ENCODE measurements at regions not wholly inside any gene's neighbourhood (a gene's known extent, or its start where the extent isn't known, plus 50 kb on each side); places are given as distances from the start of the nearest gene placed in this dataset.

DNA sequence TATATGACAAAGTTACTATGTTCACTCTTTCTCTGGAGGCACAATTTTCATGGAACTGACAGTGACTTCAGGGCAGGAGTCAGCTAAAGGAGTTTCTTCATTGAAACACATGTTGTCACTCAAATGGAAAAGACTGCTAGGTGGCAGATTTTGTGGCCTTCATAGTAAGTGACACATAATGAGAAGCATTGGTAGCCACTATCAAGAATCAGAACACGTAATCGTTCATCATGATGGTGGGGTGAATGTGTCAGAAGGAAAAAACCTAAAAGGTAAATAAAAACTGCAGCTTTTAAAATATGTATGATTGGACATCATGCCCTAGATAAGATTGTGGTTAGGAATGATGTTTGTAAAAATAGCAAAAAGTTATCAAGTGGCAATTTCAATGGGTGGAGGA, 1491.0 kb downstream of the SI start:
- intact Hi-C loops (cut with micrococcal nuclease) = no loop called here
- ChIA-PET POLR2A (no interaction called here), CTCF (no interaction called here)
- Mint-ChIP-seq H3K4me3 (no peak overlapping the region), H3K27me3 (no peaks in the 10 kb centered on the region), H3K27ac (no peak overlapping the region), H3K4me1 (no peaks in the 10 kb centered on the region), H3K9me3 (ENCODE audit: insufficient read depth) (peaks cover 12% of the 10 kb centered on the region)
- Histone ChIP-seq H3K36me3 (replicated peaks in 1 of 2; ENCODE audit: control extremely low read depth in 1 of 2, control insufficient read depth in 1 of 2, extremely low read depth in 1 of 2, insufficient read depth in 2 of 2, low read length in 1 of 2) (no peaks in the 10 kb centered on the region), H3K4me1 (ENCODE audit: control insufficient read depth in 2 of 2, insufficient read depth in 2 of 2, low read length in 2 of 2) (no peaks in the 10 kb centered on the region), H3K27ac (ENCODE audit: low read length in 2 of 2) (no peak overlapping the region), H4K20me1 (ENCODE audit: control insufficient read depth, insufficient read depth, low read length, poor library complexity, severe bottlenecking) (no peaks in the 10 kb centered on the region), H3K9me3 (ENCODE audit: control extremely low read depth in 1 of 3, control insufficient read depth in 2 of 3, insufficient read depth in 1 of 3, low read length in 2 of 3) (peaks cover 0 to 7% (median 2%) of the 10 kb centered on the region in 3 donors), H3K4me3 (ENCODE audit: control extremely low read depth in 1 of 5, extremely low read depth in 1 of 5, insufficient read depth in 1 of 5, low read depth in 2 of 5, low read length in 4 of 5) (no peak overlapping the region), H3K9ac (ENCODE audit: low read length) (no peak overlapping the region), H3K4me2 (replicated peaks; ENCODE audit: low read depth, low read length, poor library complexity, severe bottlenecking) (no peak overlapping the region), H3K27me3 (replicated peaks in 1 of 4; ENCODE audit: control extremely low read depth in 1 of 4, control insufficient read depth in 3 of 4, insufficient read depth in 4 of 4, low read length in 3 of 4) (no peaks in the 10 kb centered on the region), H3K79me2 (ENCODE audit: control insufficient read depth, insufficient read depth, low read length) (no peaks in the 10 kb centered on the region), H2AFZ (ENCODE audit: insufficient read depth, low read depth, low read length, poor library complexity, severe bottlenecking) (no peak overlapping the region)
- no CpG with 5 or more reads among the region's 2 CpGs for WGBS (ENCODE audit: insufficient coverage)
- ATAC-seq (ENCODE audit: low read depth) = no peak
- no peak for DNase-seq
- TF ChIP-seq EZH2 (IDR thresholded peaks at IDR 0.05; ENCODE audit: borderline replicate concordance, insufficient read depth, low read depth, low read length, poor library complexity, severe bottlenecking) = no peak
- TF ChIP-seq, protein P1, sequence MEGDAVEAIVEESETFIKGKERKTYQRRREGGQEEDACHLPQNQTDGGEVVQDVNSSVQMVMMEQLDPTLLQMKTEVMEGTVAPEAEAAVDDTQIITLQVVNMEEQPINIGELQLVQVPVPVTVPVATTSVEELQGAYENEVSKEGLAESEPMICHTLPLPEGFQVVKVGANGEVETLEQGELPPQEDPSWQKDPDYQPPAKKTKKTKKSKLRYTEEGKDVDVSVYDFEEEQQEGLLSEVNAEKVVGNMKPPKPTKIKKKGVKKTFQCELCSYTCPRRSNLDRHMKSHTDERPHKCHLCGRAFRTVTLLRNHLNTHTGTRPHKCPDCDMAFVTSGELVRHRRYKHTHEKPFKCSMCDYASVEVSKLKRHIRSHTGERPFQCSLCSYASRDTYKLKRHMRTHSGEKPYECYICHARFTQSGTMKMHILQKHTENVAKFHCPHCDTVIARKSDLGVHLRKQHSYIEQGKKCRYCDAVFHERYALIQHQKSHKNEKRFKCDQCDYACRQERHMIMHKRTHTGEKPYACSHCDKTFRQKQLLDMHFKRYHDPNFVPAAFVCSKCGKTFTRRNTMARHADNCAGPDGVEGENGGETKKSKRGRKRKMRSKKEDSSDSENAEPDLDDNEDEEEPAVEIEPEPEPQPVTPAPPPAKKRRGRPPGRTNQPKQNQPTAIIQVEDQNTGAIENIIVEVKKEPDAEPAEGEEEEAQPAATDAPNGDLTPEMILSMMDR (IDR thresholded peaks at IDR 0.05) = no peak

DNA sequence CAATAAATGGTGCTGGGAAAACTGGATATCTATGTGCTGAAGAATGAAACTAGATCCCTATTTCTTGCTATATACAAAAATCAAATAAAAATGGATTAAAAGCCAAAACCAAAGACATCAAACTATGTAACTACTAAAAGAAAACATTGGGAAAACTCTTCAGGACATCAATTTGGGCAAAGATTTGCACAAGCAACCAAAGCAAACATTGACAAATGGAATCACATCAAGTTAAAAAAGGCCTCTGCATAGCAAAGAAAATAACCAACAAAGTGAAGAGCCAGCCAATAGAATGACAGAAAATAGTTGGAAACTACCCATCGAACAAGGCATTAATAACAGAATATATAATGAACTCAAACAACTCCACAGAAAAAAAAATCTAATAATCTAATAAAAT, 1495.3 kb downstream of the SI start:
- DNase-seq = no peak
- no peaks in the 10 kb centered on the region for H3K36me3 ChIP-seq (replicated peaks in 1 of 2; ENCODE audit: control extremely low read depth in 1 of 2, control insufficient read depth in 1 of 2, extremely low read depth in 1 of 2, insufficient read depth in 2 of 2, low read length in 1 of 2)
- H3K4me2 ChIP-seq (replicated peaks; ENCODE audit: low read depth, low read length, poor library complexity, severe bottlenecking) = no peak overlapping the region
- no peaks in the 10 kb centered on the region for H3K27me3 ChIP-seq (replicated peaks in 1 of 4; ENCODE audit: control extremely low read depth in 1 of 4, control insufficient read depth in 3 of 4, insufficient read depth in 4 of 4, low read length in 3 of 4)
- H3K4me3 ChIP-seq (ENCODE audit: control extremely low read depth in 1 of 5, extremely low read depth in 1 of 5, insufficient read depth in 1 of 5, low read depth in 2 of 5, low read length in 4 of 5) = no peak overlapping the region
- no peaks in the 10 kb centered on the region for H3K4me1 ChIP-seq (ENCODE audit: control insufficient read depth in 2 of 2, insufficient read depth in 2 of 2, low read length in 2 of 2)
- TF ChIP-seq EZH2 (IDR thresholded peaks at IDR 0.05; ENCODE audit: borderline replicate concordance, insufficient read depth, low read depth, low read length, poor library complexity, severe bottlenecking) = no peak
- TF ChIP-seq, protein P1 (IDR thresholded peaks at IDR 0.05) = no peak
- WGBS (ENCODE audit: insufficient coverage) = no CpG with 5 or more reads among the region's 1 CpG
- Mint-ChIP-seq H3K27ac (no peak overlapping the region), H3K4me1 (no peaks in the 10 kb centered on the region), H3K27me3 (no peaks in the 10 kb centered on the region), H3K9me3 (ENCODE audit: insufficient read depth) (peaks cover 12% of the 10 kb centered on the region), H3K4me3 (no peak overlapping the region)
- no peak for ATAC-seq (ENCODE audit: low read depth)
- no peak overlapping the region for H3K27ac ChIP-seq (ENCODE audit: low read length in 2 of 2)
- no peaks in the 10 kb centered on the region for H4K20me1 ChIP-seq (ENCODE audit: control insufficient read depth, insufficient read depth, low read length, poor library complexity, severe bottlenecking)
- H3K9me3 ChIP-seq (ENCODE audit: control extremely low read depth in 1 of 3, control insufficient read depth in 2 of 3, insufficient read depth in 1 of 3, low read length in 2 of 3) = peaks cover 1 to 7% (median 2%) of the 10 kb centered on the region in 3 donors
- no peaks in the 10 kb centered on the region for H3K79me2 ChIP-seq (ENCODE audit: control insufficient read depth, insufficient read depth, low read length)
- intact Hi-C loops (cut with micrococcal nuclease) = no loop called here
- H3K9ac ChIP-seq (ENCODE audit: low read length) = no peak overlapping the region
- ChIA-PET POLR2A (no interaction called here), CTCF (no interaction called here)
- no peak overlapping the region for H2AFZ ChIP-seq (ENCODE audit: insufficient read depth, low read depth, low read length, poor library complexity, severe bottlenecking)

All from B cell (primary cell).